Adrenal gland (tissue), 9 donors: ENCODE measurements at regions not wholly inside any gene's neighbourhood (a gene's known extent, or its start where the extent isn't known, plus 50 kb on each side); places are given as distances from the start of the nearest gene placed in this dataset.

Experiments used
- DNase-seq, 7 donors: peaks; one replicate each; pipeline ENCODE4 v3.0.0-alpha.2; 2019 to 2020
- H3K27ac ChIP-seq, 5 donors: fragments of 200-600 bp; sonication (generic) in 4 of 5; 1 replicate in 3 of 5; 2 replicates in 2 of 5; pipeline versions ENCODE4 v1.5.1 to v1.8.0; 2016 to 2020; ENCODE audit warnings: mild to moderate bottlenecking in 1 of 5
- H3K27me3 ChIP-seq: fragments of 200-600 bp; 2 replicates; pipeline ENCODE4 v1.8.0; 2021
- H3K36me3 ChIP-seq, 2 donors: fragments of 200-600 bp; replicated peaks in 1 of 2; 1 replicate in 1 of 2; 2 replicates in 1 of 2; pipeline versions ENCODE4 v1.5.1 to v1.8.0; 2018 to 2022
- H3K4me1 ChIP-seq, 2 donors: fragments of 200-600 bp; replicated peaks in 1 of 2; 1 replicate in 1 of 2; 2 replicates in 1 of 2; pipeline versions ENCODE4 v1.5.1 to v1.8.0; 2018 to 2021
- H3K4me3 ChIP-seq, 4 donors: fragments of 200-600 bp; sonication (generic) in 3 of 4; one replicate each; pipeline ENCODE4 v1.5.1; 2016 to 2018
- H3K9me3 ChIP-seq, 3 donors: fragments of 200-600 bp; sonication (generic) in 1 of 3; replicated peaks in 1 of 3; 1 replicate in 2 of 3; 2 replicates in 1 of 3; pipeline versions ENCODE4 v1.5.1 to v1.8.0; 2016 to 2021
- POLR2A ChIP-seq, 2 donors: fragments of 450-650 bp; IDR thresholded peaks; one replicate each; pipeline ENCODE4 v1.6.1; 2017; ENCODE audit warnings: antibody characterized with exemption in 2 of 2, mild to moderate bottlenecking in 2 of 2, moderate library complexity in 1 of 2
- WGBS, 4 donors: extraction: QIAGEN DNeasy Blood & Tissue Kit in 2 of 4; methylation state at CpG; one replicate each; pipeline versions ENCODE4 v1.1.5 to v1.1.7; 2013 to 2017; 5-methylcytosine and 5-hydroxymethylcytosine counted together
- intact Hi-C, 2 donors: fragments of 100-400 bp; cut with DNase I; formaldehyde crosslinking; loops; one replicate each; pipeline versions ENCODE4 v1.14.1 to v1.15.0; 2022 to 2023
- TF ChIP-seq, protein P1 (sequence below), 6 experiments: fragments of 450-650 bp in 4 of 6; fragments of 200-600 bp in 2 of 6; sonication (generic) in 1 of 6; IDR thresholded peaks; 1 replicate in 5 of 6; 2 replicates in 1 of 6; pipeline versions ENCODE4 v1.5.1 to v1.8.0; 2016 to 2021; ENCODE audit warnings: antibody characterized with exemption in 6 of 6, mild to moderate bottlenecking in 2 of 6, moderate library complexity in 1 of 6
- donor health status: healthy with polysubstance abuse.
- donor health status: Bipolar disorder and iron deficiency.
- donor health status: DM: yes; HTN: yes; CAD: no.
- donor health status: DM: no; HTN: no; CAD: no.
- donor health status: DM: no; HTN: no; CAD: no.

- TF ChIP-seq, protein P1, sequence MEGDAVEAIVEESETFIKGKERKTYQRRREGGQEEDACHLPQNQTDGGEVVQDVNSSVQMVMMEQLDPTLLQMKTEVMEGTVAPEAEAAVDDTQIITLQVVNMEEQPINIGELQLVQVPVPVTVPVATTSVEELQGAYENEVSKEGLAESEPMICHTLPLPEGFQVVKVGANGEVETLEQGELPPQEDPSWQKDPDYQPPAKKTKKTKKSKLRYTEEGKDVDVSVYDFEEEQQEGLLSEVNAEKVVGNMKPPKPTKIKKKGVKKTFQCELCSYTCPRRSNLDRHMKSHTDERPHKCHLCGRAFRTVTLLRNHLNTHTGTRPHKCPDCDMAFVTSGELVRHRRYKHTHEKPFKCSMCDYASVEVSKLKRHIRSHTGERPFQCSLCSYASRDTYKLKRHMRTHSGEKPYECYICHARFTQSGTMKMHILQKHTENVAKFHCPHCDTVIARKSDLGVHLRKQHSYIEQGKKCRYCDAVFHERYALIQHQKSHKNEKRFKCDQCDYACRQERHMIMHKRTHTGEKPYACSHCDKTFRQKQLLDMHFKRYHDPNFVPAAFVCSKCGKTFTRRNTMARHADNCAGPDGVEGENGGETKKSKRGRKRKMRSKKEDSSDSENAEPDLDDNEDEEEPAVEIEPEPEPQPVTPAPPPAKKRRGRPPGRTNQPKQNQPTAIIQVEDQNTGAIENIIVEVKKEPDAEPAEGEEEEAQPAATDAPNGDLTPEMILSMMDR (IDR thresholded peaks at IDR 0.05) = no peak
- TF ChIP-seq POLR2A (IDR thresholded peaks at IDR 0.05) = no peak
- DNase-seq = no peak
- Histone ChIP-seq H3K36me3 (no peaks in the 10 kb centered on the region), H3K27ac (peak overlapping the region in 1 of 5 donors; percentile 1), H3K9me3 (no peaks in the 10 kb centered on the region), H3K27me3 (no peaks in the 10 kb centered on the region), H3K4me1 (peaks cover 15 to 35% of the 10 kb centered on the region in 2 donors), H3K4me3 (no peak overlapping the region)
- intact Hi-C loops = no loop called here
- 58 to 71% (median 63%) methylated on average over 12 to 17 of the region's 17 CpGs for WGBS, 4 donors
Observed at GRCh38 chr17:77416105-77416713, 275.4 kb downstream of the SEC14L1 start.

DNA sequence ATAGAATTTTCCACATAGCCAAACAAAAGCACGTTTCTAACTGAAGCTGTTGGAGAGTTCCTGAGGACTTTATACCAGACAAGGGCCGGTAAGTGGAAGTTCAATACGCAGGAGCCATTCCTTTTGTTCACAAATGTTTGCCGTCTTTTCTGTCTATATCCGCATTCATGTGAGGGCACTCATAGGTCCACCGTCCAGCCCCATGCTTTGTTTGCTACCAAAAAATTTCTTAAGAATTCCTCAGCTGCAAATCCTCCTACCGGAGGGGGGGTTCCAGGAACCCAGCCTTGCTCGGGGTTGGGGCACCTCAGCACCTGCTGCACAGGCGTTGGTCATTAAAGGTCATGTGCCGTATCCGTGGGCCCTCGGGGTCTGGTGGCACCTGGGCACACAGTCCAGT lies 276.8 kb downstream of the SEC14L1 start:
- H3K27me3 ChIP-seq = no peaks in the 10 kb centered on the region
- H3K4me1 ChIP-seq = peaks cover 22 to 42% of the 10 kb centered on the region in 2 donors
- no peaks in the 10 kb centered on the region for H3K9me3 ChIP-seq
- no peak overlapping the region for H3K4me3 ChIP-seq
- TF ChIP-seq, protein P1 (IDR thresholded peaks at IDR 0.05) = no peak
- no peak for TF ChIP-seq POLR2A (IDR thresholded peaks at IDR 0.05)
- WGBS, 4 donors = 86 to 91% (median 89%) methylated on average over 8 to 12 of the region's 12 CpGs
- no peak overlapping the region for H3K27ac ChIP-seq
- no peak for DNase-seq
- H3K36me3 ChIP-seq = no peaks in the 10 kb centered on the region
- intact Hi-C loops = no loop called here

GRCh38 chr17:77418609-77419008 lies 277.8 kb downstream of the SEC14L1 start:
- Histone ChIP-seq H3K27ac (no peak overlapping the region), H3K4me3 (no peak overlapping the region), H3K27me3 (no peaks in the 10 kb centered on the region), H3K9me3 (no peaks in the 10 kb centered on the region), H3K36me3 (no peaks in the 10 kb centered on the region), H3K4me1 (peaks cover 27 to 52% of the 10 kb centered on the region in 2 donors)
- DNase-seq = no peak
- WGBS, 4 donors = 87 to 93% (median 88%) methylated on average over 11 to 12 of the region's 12 CpGs
- intact Hi-C loops = no loop called here
- no peak for TF ChIP-seq POLR2A (IDR thresholded peaks at IDR 0.05)
- TF ChIP-seq, protein P1 (IDR thresholded peaks at IDR 0.05) = no peak

DNA sequence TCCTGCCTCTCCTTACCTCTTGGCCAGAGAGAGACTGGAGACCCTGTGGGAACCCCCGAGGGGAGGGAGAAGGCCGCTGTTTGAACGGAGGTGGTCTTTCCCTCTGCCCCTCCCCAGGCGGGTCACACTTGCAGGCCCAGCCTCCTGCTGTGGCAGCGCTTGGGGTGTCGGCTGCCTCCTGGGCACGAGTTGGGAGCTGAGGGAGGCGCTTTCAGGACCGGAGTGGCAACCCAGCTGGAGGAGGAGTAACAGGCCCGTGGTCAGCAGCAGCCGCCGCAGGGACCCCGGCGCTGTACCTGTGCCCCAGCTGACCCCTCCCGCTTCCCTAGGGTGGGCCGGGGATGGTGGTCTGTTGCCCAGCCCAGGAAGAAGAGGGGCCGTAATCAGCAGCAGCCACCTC lies 278.3 kb downstream of the SEC14L1 start:
- Histone ChIP-seq H3K4me1 (peaks cover 29 to 57% of the 10 kb centered on the region in 2 donors), H3K9me3 (no peaks in the 10 kb centered on the region), H3K36me3 (no peaks in the 10 kb centered on the region), H3K4me3 (no peak overlapping the region), H3K27me3 (no peaks in the 10 kb centered on the region), H3K27ac (no peak overlapping the region)
- TF ChIP-seq, protein P1 (IDR thresholded peaks at IDR 0.05) = no peak
- TF ChIP-seq POLR2A (IDR thresholded peaks at IDR 0.05) = no peak
- DNase-seq = no peak
- intact Hi-C loops = no loop called here
- WGBS, 4 donors = 60 to 100% (median 79%) methylated on average over 3 to 17 of the region's 17 CpGs
